GM18858 (cell line): ENCODE measurements at regions not wholly inside any gene's neighbourhood (a gene's known extent, or its start where the extent isn't known, plus 50 kb on each side); places are given as distances from the start of the nearest gene placed in this dataset.

Source experiments
- ATAC-seq: cut with Tn5 transposase; IDR thresholded peaks from one replicate; pipeline ENCODE4 v1.9.1; 2021; ENCODE audit not compliant: unreplicated experiment

DNA sequence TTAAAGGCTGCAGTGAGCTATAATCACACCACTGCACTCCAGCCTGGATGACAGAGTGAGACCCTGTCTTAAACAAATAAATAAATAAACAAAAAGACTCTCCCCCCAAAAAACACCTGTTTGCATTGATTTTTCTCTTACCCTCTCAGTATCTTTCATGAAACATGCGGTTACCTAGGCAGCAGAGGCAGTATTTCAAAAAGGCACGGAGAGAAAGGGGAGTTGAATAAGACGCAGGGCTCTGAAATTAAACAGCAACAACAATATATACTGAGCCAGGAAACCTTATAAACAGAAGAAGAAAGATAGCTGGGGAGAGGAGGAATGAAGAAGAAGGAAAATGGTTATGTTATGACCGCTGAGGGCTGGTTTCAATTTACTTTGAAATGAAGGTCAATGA lies 277.6 kb downstream of the BTG1 start:
- no peak for ATAC-seq

DNA sequence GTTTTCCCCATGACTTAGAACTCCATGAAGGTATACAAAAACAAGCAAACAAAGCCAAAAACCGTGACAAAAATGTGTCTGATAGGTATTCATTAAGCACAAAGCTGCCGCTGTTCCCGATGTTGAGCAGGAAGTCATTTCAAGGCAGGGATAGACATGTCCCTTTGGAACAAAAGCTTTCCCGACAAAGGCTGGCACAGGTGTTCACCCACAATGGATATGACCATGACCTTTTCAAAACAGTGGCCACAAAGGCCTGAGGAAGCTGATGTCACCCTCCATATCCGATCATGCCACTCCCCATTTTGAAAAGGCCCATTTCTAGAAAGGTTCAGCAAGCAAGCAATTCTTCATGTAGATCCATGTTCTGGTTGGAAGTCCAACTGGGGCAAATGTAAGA lies 279.1 kb downstream of the BTG1 start:
- ATAC-seq: no peak

DNA sequence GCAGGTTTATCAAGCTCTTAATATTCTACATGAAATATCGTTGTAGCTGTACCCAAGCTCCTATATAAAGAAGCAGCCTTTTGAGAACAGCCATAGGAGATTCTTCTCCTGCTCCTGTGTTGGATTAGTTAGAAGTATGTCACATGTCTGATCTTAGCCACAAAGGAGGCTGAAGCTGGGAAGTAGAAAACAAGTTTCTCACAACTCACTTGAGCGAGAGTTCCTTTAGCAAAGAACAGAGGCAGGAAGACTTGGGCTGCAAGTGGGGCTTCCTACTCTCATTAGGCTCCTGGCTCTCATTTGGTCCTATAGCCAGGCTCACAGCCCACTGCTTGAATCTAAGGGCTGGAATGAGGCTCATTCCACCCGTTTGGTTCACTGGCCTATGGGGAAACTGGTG lies 281.9 kb downstream of the BTG1 start:
- ATAC-seq: no peak

DNA sequence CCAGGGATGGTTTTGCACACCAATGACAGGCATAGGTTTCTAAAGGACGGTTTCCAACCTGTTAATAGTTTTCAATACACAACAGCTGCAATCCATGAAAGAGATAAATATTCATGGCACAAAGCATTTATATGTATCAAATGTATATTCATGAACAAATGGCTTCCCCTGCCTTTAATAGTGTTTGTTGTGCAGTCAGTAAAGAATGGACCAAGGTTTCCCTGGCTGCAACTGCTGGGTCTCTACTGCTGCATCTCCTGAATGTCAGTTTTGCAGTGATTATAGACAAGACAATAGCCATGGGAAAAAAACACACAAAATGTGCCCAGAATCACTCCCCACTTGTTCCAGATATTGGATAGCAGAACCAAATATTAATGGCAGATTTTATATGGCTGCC lies 284.1 kb downstream of the BTG1 start:
- ATAC-seq: no peak

DNA sequence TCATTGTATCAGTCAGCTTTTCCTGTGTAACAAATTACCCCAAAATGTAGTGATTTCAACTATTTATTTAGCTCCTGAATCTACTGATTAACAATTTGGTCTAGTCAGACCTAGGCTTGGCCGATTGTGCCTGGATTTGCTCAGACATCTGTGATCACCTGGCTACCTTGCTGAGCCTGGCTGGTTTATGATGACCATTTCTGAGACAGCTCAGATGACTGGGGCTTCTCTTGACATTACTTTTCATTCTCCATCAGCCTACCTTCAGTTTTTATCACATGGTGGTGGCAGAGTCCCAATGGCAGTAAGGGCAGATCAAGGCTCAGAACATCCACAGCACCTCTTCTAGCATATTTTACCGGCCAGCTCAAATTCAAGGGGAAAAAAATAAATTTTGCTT lies 286.3 kb downstream of the BTG1 start:
- no peak for ATAC-seq

DNA sequence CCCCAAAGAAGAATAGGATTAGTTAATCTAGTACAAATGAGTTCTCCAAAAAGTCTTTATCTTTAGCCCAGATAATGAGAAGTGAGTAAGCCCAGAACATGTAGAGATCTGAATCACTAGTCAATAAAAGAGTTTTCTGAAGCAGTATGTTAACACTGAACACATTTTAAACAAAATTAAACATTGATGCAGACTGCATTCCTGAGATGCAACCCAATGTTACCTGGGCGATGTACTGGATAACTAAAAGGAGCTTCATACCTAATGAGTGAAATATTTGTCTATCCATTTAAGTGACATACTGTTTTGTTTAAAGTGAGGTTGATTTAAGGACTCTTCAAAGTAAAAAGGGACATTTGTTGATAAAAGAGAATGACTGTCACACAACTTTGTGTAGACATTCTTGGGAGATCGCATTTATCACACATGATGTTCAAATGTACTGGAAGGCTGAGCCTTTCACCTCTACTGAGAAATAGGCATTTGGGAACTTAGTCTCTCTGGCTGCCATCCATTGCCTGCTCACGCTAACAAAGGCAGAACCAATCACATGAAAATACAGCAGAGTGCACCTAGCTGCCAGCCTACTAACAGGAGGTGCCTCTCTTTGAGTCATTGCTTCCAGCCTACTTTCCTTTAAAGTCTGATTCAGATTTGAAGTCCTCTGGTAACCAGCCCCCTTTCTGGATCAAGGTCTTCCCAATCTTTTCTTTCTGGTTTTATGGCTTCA lies 287.7 kb downstream of the BTG1 start:
- ATAC-seq: no peak

DNA sequence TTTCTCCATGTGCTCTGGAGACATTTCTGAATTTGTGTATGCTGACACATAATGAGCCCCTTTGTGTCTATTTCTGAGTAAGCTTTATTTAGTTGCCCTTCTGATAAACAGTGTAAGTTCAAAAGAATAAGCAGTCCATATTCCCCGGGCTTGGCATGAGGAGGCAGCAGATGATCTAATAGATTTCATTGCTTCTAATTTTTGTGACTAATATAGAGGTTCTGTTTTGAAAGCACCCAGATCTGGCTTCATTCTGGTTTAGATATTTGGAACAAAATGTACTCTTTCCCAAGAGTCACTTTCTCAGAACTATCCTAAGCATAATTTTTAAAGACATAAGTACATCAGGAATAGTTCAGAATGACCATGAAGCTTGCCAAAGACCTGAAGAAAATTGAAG lies 290.9 kb downstream of the BTG1 start:
- ATAC-seq: no peak

DNA sequence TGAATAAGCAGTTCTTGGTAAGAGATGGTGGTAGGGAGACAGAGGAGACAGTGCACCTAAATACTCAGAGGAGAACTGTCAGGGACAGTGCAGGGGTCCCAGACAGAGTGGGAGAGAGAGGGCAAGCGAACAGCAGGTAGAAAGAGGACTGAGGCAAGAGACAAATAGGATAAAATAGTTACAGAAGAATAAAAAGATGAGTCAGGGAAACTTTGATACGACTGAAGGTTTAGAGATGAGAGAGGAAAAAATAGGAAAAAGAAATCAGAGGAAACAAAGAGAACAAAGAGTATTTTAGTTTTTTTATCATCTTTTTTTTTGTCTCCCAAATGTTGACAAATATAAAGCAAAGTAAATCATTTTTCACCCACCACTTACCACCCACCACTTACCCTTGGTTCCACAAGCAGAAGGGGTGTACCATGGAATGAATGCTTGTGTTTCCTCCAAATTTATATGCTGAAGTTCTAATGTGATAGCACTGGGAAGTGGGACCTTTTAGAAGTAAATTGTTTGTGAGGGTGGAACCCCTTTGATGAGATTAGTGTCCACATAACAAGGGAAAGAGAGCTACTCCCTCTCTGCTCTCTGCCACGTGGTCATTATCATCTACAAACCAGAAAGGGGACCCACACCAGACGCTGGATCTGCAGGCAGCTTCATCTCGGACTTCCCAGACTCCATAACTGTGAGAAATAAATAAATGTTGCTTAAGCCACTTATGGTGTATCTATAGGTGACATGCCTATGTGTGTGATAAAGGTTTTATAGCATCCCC lies 292.1 kb downstream of the BTG1 start:
- ATAC-seq: no peak

DNA sequence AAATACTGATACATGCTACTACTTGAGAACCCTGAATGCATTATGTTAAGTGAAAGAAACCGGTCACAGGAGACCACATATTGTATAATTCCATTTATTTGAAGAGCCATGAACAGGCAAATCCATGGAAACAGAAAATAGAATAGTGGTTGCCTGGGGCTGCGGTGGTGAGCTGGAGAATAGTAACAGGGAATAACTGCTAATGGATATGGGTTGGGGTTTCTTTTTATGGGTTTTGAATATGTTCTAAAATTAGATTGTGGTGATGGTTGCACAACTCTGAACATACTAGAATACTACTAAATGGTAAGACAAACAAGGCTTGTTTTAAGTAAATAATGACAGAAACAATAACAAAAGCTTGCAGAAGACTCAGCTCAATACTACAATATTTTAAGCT lies 293.0 kb downstream of the BTG1 start:
- no peak for ATAC-seq

DNA sequence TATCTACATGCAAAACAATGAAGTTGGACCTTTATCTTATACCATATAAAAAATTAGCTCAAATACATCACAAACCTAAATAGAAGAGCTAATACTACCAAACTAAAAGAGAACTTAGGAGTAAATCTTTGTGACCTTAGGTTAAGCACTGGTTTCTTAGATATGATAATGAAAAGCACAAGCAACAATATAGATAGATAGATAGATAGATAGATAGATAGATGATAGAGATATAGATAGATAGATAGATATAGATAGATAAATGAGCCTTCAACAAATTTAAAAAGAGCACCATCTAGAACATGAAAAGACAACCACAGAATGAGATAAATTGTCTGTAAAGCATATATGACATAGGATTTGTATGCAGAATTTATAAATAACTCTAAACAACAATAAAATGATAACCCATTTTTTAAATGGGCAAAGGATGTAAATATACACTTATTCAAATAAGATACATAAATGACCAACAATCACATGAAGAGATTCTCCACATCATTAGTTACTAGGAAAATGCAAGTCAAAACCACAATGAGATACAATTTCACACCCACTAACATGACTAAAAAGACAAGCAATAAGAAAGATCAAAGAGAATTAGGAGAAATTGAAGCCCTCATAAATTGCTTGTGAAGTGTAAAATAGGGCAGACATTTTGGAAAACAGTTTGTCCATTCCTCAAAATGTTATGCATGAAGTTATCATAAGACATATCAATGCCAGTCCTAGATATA lies 293.7 kb downstream of the BTG1 start:
- no peak for ATAC-seq

DNA sequence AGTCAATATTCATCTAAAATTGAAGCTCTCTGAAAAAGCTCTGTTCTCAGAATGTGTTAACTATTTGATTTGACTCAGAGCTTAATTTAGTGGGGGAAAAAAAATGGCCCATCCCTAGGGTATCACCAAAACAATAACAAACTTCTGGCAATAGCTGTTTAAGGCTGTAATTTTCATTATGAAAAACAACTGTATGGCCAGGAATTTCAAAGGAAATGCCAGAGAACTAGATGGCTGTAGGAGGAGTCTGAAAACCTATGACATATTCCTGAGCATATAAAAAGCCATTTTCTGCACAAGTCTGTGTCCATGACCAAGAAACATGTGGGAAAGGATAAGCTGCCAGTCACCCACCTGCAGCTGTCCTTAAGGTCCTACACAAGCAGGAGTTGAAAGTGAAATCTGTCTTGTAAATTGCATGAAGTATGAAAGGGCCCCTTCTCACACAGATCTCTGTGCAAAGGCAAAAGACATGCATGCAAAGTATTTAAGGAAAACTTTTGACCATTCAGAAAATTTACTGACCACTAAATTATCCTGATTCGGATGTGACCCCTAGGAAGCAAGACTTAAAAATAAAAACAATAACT lies 299.1 kb downstream of the BTG1 start:
- no peak for ATAC-seq

DNA sequence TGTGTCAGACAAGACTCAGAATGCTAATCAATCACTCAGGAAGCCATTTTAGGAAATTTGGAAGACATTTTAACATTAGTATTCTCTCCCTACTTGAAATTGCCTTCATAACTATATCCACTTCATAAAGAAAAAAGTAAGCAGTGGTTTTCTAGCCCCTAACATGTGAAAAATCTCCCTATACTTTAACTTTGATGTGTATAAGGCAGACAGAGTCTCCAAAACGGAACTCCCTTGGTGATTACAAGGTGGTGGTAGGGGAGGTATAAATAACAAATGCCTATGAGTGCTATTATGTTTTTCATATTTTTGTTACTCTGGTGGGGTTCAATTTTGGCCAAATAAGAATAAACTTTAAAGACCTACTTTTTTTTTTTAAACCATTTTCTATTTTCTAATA lies 300.3 kb downstream of the BTG1 start:
- no peak for ATAC-seq

DNA sequence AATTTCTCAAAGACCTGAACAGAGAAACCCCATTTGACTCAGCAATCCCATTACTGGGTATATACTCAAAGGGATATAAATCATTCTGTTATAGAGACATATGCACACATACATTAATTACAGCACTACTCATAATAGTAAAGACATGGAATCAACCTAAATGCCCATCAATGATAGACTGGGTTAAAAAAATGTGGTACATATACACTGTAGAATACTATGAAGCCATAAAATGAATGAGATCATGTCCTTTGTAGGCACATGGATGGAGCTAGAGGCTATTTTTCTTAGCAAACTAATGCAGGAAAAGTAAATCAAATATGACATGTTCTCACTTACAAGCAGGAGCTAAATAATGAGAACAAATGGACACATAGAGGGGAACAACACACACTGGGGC lies 303.8 kb downstream of the BTG1 start:
- no peak for ATAC-seq

DNA sequence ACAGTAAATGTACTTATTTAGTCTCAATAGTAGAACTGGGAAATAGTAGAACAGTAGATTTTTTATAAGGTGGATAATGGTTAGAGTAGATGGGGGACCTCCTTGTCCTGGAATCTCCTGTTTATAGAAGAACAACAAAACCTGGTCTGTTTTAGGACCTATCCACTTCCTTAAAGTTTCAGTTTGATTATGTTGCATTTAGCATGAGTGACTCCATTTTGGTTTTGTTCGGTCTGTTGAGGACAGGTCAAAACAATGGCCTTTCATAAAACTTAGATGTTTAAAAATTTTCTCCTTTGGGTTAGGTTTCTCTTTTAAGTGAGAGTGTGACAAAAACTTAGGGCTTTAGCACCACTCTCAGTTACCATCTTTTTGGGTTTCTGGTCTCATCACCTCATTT lies 308.9 kb downstream of the BTG1 start:
- ATAC-seq: no peak

DNA sequence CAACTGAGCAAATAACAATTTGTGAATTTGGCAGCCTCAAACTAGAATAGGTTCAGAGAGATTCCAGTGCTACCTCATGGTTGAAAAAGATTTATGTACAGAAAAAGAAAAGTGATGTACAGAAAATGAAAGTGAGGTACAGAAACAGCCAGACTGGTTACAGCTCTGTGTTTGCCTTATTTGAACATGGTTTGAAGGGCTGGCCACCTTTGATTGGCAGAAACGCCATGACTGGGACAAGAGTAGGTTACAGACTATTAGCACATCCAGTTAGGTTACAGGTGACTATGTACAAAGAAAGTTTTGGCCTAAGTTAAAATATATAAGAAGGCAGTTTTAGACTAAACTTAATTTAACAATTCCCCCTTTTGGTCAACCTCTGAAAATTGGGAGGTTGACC lies 309.4 kb downstream of the BTG1 start:
- no peak for ATAC-seq

DNA sequence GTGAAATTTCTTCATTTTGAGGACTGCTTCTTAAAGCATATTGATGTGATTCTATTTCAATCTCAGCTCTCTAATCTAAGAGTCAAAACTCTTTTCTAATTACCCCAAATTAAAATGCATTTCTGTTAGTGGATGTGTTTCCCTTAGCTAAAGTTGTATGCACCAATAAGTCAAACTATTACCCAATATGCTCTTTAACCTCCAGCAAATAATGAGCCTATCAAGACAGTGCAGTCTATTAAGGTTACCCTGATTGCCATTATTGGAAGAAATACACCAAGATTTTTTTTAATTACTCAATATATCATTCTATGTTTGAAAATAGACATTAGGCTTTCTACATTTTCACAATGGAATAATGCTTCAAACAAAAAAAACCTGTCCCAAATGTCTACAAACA lies 310.0 kb downstream of the BTG1 start:
- no peak for ATAC-seq

DNA sequence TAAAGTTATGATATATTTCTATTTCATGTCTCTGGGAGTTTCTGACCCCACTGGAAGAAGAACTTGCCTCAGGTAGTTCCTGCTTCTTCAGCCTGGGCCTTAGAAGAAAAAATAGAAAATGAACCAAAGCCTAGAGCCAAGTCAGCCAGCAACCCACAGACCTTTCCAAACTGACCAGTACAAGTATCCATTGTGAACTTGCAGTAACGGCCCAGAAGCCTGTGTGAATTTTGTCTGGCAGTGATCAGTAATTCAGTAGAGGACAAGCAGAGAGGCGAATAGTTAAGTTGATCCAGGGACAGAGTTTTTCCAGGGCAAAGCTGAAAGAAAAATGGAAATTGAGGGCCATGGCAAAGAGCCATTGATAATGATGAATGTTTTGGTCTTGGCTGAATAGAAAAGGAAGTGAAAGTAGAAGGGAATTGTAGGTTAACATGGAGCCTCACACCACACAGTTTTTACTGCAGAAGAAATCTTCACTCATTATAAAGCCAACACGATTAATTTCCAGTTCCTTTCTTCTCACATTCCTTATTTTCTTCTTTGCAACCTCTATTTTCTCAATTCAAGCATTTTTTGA lies 311.8 kb downstream of the BTG1 start:
- no peak for ATAC-seq

DNA sequence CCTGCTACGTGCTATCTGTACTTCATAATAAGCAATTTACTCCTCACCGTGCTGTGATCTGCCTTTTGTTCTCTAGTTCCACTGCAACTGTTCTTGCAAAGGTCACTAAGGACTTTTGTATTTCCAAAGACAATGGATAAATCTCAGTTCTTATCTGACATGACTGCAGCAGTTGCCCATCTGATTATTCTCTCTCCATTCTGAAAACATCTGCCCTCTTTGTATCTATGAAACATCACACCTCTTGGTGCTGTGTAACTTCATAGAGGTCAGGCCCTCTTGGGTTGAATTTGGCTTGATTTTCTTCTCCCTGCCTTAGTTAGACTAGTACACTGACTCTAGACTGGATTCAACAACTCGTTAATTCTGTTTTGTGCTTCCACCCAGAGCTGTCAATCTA lies 319.6 kb downstream of the BTG1 start:
- no peak for ATAC-seq

DNA sequence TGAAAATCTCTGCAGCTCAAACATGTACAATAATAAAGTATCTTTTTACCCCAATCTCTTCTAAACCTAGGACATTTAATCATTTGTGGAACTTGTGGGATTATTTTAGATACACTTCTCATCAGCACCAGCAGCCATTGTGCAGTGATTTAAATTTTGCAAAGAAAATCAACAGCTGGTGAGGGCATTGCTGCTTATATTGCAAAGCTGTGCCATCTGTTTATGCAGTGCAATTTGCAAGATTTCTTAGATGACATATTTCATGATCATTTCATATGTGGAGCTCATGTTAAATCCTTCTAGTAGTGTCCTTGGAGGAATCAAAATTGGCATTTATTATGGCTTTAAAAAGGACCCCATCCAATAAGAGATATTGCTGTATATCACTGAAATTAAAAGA lies 320.7 kb downstream of the BTG1 start:
- no peak for ATAC-seq

DNA sequence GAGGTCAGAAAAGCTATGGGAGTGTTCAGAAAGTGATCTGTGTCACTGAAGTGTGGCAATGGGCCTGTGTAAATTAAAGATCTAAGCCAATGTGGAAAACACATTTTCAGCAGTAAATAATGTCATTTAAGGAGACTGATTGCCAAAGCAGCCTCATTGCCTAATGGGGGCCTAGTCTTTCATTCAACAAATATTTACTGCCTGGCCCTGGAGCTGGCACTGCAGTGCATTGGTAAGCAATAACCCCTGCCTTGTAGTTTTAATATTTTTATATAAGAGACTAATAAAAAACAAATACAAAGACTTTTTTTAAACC lies 326.6 kb downstream of the BTG1 start:
- no peak for ATAC-seq
